ENCODE measurements at regions not wholly inside any gene's neighbourhood (a gene's known extent, or its start where the extent isn't known, plus 50 kb on each side); places are given as distances from the start of the nearest gene placed in this dataset.

DNA sequence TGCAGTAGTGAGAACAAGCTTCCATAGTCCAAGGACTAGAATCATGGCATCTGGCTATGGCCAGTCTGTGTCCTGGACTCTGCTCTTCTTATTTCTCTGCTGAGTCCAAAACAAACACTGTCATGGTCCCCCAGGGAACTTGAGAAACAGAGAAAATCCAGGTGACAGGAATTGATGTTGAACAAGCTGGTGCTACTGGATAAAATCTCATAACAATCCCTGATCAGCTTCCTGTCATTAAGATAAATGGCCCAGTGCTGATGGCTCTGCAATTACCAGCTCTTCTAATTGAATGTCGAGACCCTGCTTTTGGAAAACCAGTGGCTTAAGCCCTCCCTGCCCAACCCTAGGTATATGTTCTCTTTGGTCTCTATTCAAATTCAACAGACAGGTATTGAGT, 58.8 kb upstream of the ARHGAP36 start:
- Histone ChIP-seq H3K4me3 (ENCODE audit: insufficient read depth, low read length, poor library complexity, severe bottlenecking) (no peak overlapping the region), H3K9me2 (replicated peaks; ENCODE audit: insufficient read depth, low read length) (no peaks in the 10 kb centered on the region), H2AFZ (ENCODE audit: low read depth, low read length, severe bottlenecking) (no peak overlapping the region), H3K27me3 (ENCODE audit: low read length) (no peaks in the 10 kb centered on the region), H3K27ac (ENCODE audit: low read depth, low read length) (no peak overlapping the region), H4K20me1 (ENCODE audit: low read depth, low read length) (no peaks in the 10 kb centered on the region), H3K79me2 (ENCODE audit: insufficient read depth, low read length) (no peaks in the 10 kb centered on the region), H3K9ac (ENCODE audit: low read length) (no peak overlapping the region), H3K4me2 (ENCODE audit: low read depth, low read length, poor library complexity, severe bottlenecking) (no peak overlapping the region), H3K9me3 (ENCODE audit: insufficient read depth, low read length) (no peaks in the 10 kb centered on the region), H3K36me3 (ENCODE audit: low read length) (no peaks in the 10 kb centered on the region), H3F3A (ENCODE audit: insufficient read depth) (no peaks in the 10 kb centered on the region)
- TF ChIP-seq, protein P1, sequence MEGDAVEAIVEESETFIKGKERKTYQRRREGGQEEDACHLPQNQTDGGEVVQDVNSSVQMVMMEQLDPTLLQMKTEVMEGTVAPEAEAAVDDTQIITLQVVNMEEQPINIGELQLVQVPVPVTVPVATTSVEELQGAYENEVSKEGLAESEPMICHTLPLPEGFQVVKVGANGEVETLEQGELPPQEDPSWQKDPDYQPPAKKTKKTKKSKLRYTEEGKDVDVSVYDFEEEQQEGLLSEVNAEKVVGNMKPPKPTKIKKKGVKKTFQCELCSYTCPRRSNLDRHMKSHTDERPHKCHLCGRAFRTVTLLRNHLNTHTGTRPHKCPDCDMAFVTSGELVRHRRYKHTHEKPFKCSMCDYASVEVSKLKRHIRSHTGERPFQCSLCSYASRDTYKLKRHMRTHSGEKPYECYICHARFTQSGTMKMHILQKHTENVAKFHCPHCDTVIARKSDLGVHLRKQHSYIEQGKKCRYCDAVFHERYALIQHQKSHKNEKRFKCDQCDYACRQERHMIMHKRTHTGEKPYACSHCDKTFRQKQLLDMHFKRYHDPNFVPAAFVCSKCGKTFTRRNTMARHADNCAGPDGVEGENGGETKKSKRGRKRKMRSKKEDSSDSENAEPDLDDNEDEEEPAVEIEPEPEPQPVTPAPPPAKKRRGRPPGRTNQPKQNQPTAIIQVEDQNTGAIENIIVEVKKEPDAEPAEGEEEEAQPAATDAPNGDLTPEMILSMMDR (IDR thresholded peaks at IDR 0.05; ENCODE audit: insufficient read depth, low read length, poor library complexity, severe bottlenecking), result no peak
- no peak for TF ChIP-seq EZH2phosphoT487 (conservative IDR thresholded peaks at IDR 0.05; ENCODE audit: low read length)
